ENCODE measurements at regions not wholly inside any gene's neighbourhood (a gene's known extent, or its start where the extent isn't known, plus 50 kb on each side); places are given as distances from the start of the nearest gene placed in this dataset.

GRCh38 chr7:85324145-85324799, 137.4 kb upstream of the SEMA3D start:
- no peak overlapping the region for H3K27ac ChIP-seq (ENCODE audit: low read depth, low read length)
- H3K9me3 ChIP-seq (ENCODE audit: low read length): no peaks in the 10 kb centered on the region
- no peak overlapping the region for H3K4me3 ChIP-seq (ENCODE audit: low read length)
- no peak for DNase-seq
- H3K36me3 ChIP-seq (ENCODE audit: insufficient read depth, low read length): no peaks in the 10 kb centered on the region
- ChIA-PET CTCF (no interaction called here), POLR2A (no interaction called here)
- no peaks in the 10 kb centered on the region for H3K27me3 Mint-ChIP-seq
- no peaks in the 10 kb centered on the region for H3K4me1 ChIP-seq (ENCODE audit: insufficient read depth, low read length)
- peaks cover 6 to 40% (median 16%) of the 10 kb centered on the region in 5 donors for H3K9me3 Mint-ChIP-seq
- no peaks in the 10 kb centered on the region for H3K36me3 Mint-ChIP-seq
- H3K27ac Mint-ChIP-seq: no peak overlapping the region
- no peak overlapping the region for H3K4me3 Mint-ChIP-seq
- H3K27me3 ChIP-seq (ENCODE audit: insufficient read depth, low read length, poor library complexity, severe bottlenecking): no peaks in the 10 kb centered on the region
- H3K4me1 Mint-ChIP-seq: no peaks in the 10 kb centered on the region

GRCh38 chr7:85322252-85322651, 135.4 kb upstream of the SEMA3D start:
- Mint-ChIP-seq H3K27me3 (no peaks in the 10 kb centered on the region), H3K4me1 (no peaks in the 10 kb centered on the region), H3K36me3 (no peaks in the 10 kb centered on the region), H3K27ac (no peak overlapping the region), H3K9me3 (peaks cover 6 to 53% (median 14%) of the 10 kb centered on the region in 5 donors), H3K4me3 (no peak overlapping the region)
- Histone ChIP-seq H3K4me1 (ENCODE audit: insufficient read depth, low read length) (no peaks in the 10 kb centered on the region), H3K27ac (ENCODE audit: low read depth, low read length) (no peak overlapping the region), H3K4me3 (ENCODE audit: low read length) (no peak overlapping the region), H3K27me3 (ENCODE audit: insufficient read depth, low read length, poor library complexity, severe bottlenecking) (no peaks in the 10 kb centered on the region), H3K36me3 (ENCODE audit: insufficient read depth, low read length) (no peaks in the 10 kb centered on the region), H3K9me3 (ENCODE audit: low read length) (no peaks in the 10 kb centered on the region)
- CTCF ChIA-PET: no interaction called here
- POLR2A ChIA-PET: no interaction called here
- DNase-seq: no peak

GRCh38 chr7:85320699-85321476, 134.0 kb upstream of the SEMA3D start:
- CTCF ChIA-PET: no interaction called here
- Histone ChIP-seq H3K27ac (ENCODE audit: low read depth, low read length) (no peak overlapping the region), H3K9me3 (ENCODE audit: low read length) (no peaks in the 10 kb centered on the region), H3K36me3 (ENCODE audit: insufficient read depth, low read length) (no peaks in the 10 kb centered on the region), H3K4me3 (ENCODE audit: low read length) (no peak overlapping the region), H3K27me3 (ENCODE audit: insufficient read depth, low read length, poor library complexity, severe bottlenecking) (no peaks in the 10 kb centered on the region), H3K4me1 (ENCODE audit: insufficient read depth, low read length) (no peaks in the 10 kb centered on the region)
- H3K27ac Mint-ChIP-seq: no peak overlapping the region
- no peaks in the 10 kb centered on the region for H3K4me1 Mint-ChIP-seq
- peaks cover 6 to 53% (median 14%) of the 10 kb centered on the region in 5 donors for H3K9me3 Mint-ChIP-seq
- H3K27me3 Mint-ChIP-seq: no peaks in the 10 kb centered on the region
- no peak overlapping the region for H3K4me3 Mint-ChIP-seq
- no peak for DNase-seq
- no peaks in the 10 kb centered on the region for H3K36me3 Mint-ChIP-seq
- POLR2A ChIA-PET: no interaction called here

- Histone ChIP-seq H3K27me3 (ENCODE audit: insufficient read depth, low read length, poor library complexity, severe bottlenecking) (no peaks in the 10 kb centered on the region), H3K4me1 (ENCODE audit: insufficient read depth, low read length) (no peaks in the 10 kb centered on the region), H3K9me3 (ENCODE audit: low read length) (no peaks in the 10 kb centered on the region), H3K4me3 (ENCODE audit: low read length) (no peak overlapping the region), H3K27ac (ENCODE audit: low read depth, low read length) (no peak overlapping the region), H3K36me3 (ENCODE audit: insufficient read depth, low read length) (no peaks in the 10 kb centered on the region)
- Mint-ChIP-seq H3K36me3 (no peaks in the 10 kb centered on the region), H3K9me3 (peaks cover 0 to 43% (median 7%) of the 10 kb centered on the region in 5 donors), H3K27ac (no peak overlapping the region), H3K4me3 (no peak overlapping the region), H3K4me1 (no peaks in the 10 kb centered on the region), H3K27me3 (no peaks in the 10 kb centered on the region)
- no peak for DNase-seq
- CTCF ChIA-PET: no interaction called here
- POLR2A ChIA-PET: no interaction called here
Observed at GRCh38 chr7:85316489-85316888, 129.6 kb upstream of the SEMA3D start.

GRCh38 chr7:85310301-85310700, 123.4 kb upstream of the SEMA3D start:
- no peaks in the 10 kb centered on the region for H3K36me3 ChIP-seq (ENCODE audit: insufficient read depth, low read length)
- no peak overlapping the region for H3K27ac ChIP-seq (ENCODE audit: low read depth, low read length)
- H3K27me3 ChIP-seq (ENCODE audit: insufficient read depth, low read length, poor library complexity, severe bottlenecking): no peaks in the 10 kb centered on the region
- Mint-ChIP-seq H3K4me3 (no peak overlapping the region), H3K27me3 (no peaks in the 10 kb centered on the region), H3K27ac (no peak overlapping the region), H3K36me3 (no peaks in the 10 kb centered on the region), H3K9me3 (peaks cover 0 to 13% (median 3%) of the 10 kb centered on the region in 5 donors), H3K4me1 (no peaks in the 10 kb centered on the region)
- ChIA-PET CTCF (interaction anchor here (0.7 kb wide), 1 partner anchor 18 kb away, joined by 3 read pairs; no protein-coding TSS in a partner anchor), POLR2A (no interaction called here)
- no peaks in the 10 kb centered on the region for H3K9me3 ChIP-seq (ENCODE audit: low read length)
- H3K4me3 ChIP-seq (ENCODE audit: low read length): no peak overlapping the region
- H3K4me1 ChIP-seq (ENCODE audit: insufficient read depth, low read length): no peaks in the 10 kb centered on the region
- no peak for DNase-seq

GRCh38 chr7:85306115-85306514, 119.3 kb upstream of the SEMA3D start:
- Histone ChIP-seq H3K4me1 (ENCODE audit: insufficient read depth, low read length) (no peaks in the 10 kb centered on the region), H3K27ac (ENCODE audit: low read depth, low read length) (no peak overlapping the region), H3K4me3 (ENCODE audit: low read length) (no peak overlapping the region), H3K27me3 (ENCODE audit: insufficient read depth, low read length, poor library complexity, severe bottlenecking) (no peaks in the 10 kb centered on the region), H3K36me3 (ENCODE audit: insufficient read depth, low read length) (no peaks in the 10 kb centered on the region), H3K9me3 (ENCODE audit: low read length) (no peaks in the 10 kb centered on the region)
- CTCF ChIA-PET: no interaction called here
- no peaks in the 10 kb centered on the region for H3K27me3 Mint-ChIP-seq
- POLR2A ChIA-PET: no interaction called here
- H3K27ac Mint-ChIP-seq: no peak overlapping the region
- H3K4me3 Mint-ChIP-seq: no peak overlapping the region
- no peak for DNase-seq
- H3K36me3 Mint-ChIP-seq: no peaks in the 10 kb centered on the region
- H3K4me1 Mint-ChIP-seq: no peaks in the 10 kb centered on the region
- peaks cover 1 to 6% (median 4%) of the 10 kb centered on the region in 5 donors for H3K9me3 Mint-ChIP-seq

- Mint-ChIP-seq H3K4me3 (no peak overlapping the region), H3K9me3 (peaks cover 6 to 31% (median 8%) of the 10 kb centered on the region in 5 donors), H3K27me3 (no peaks in the 10 kb centered on the region), H3K36me3 (no peaks in the 10 kb centered on the region), H3K4me1 (no peaks in the 10 kb centered on the region), H3K27ac (no peak overlapping the region)
- Histone ChIP-seq H3K36me3 (ENCODE audit: insufficient read depth, low read length) (no peaks in the 10 kb centered on the region), H3K27ac (ENCODE audit: low read depth, low read length) (no peak overlapping the region), H3K4me1 (ENCODE audit: insufficient read depth, low read length) (no peaks in the 10 kb centered on the region), H3K27me3 (ENCODE audit: insufficient read depth, low read length, poor library complexity, severe bottlenecking) (no peaks in the 10 kb centered on the region), H3K4me3 (ENCODE audit: low read length) (no peak overlapping the region), H3K9me3 (ENCODE audit: low read length) (peaks cover 5% of the 10 kb centered on the region)
- CTCF ChIA-PET: no interaction called here
- POLR2A ChIA-PET: no interaction called here
- DNase-seq: no peak
Observed at GRCh38 chr7:85294176-85294575, 107.3 kb upstream of the SEMA3D start.

GRCh38 chr7:85292908-85293576, 106.2 kb upstream of the SEMA3D start:
- Histone ChIP-seq H3K4me1 (ENCODE audit: insufficient read depth, low read length) (no peaks in the 10 kb centered on the region), H3K4me3 (ENCODE audit: low read length) (no peak overlapping the region), H3K36me3 (ENCODE audit: insufficient read depth, low read length) (no peaks in the 10 kb centered on the region), H3K27me3 (ENCODE audit: insufficient read depth, low read length, poor library complexity, severe bottlenecking) (no peaks in the 10 kb centered on the region), H3K9me3 (ENCODE audit: low read length) (peaks cover 5% of the 10 kb centered on the region), H3K27ac (ENCODE audit: low read depth, low read length) (no peak overlapping the region)
- H3K4me1 Mint-ChIP-seq: no peaks in the 10 kb centered on the region
- ChIA-PET POLR2A (no interaction called here), CTCF (no interaction called here)
- no peak for DNase-seq
- H3K4me3 Mint-ChIP-seq: no peak overlapping the region
- H3K27ac Mint-ChIP-seq: no peak overlapping the region
- H3K36me3 Mint-ChIP-seq: no peaks in the 10 kb centered on the region
- H3K27me3 Mint-ChIP-seq: no peaks in the 10 kb centered on the region
- H3K9me3 Mint-ChIP-seq: peaks cover 5 to 23% (median 7%) of the 10 kb centered on the region in 5 donors
